ENCODE measurements at regions not wholly inside any gene's neighbourhood (a gene's known extent, or its start where the extent isn't known, plus 50 kb on each side); places are given as distances from the start of the nearest gene placed in this dataset.

DNA sequence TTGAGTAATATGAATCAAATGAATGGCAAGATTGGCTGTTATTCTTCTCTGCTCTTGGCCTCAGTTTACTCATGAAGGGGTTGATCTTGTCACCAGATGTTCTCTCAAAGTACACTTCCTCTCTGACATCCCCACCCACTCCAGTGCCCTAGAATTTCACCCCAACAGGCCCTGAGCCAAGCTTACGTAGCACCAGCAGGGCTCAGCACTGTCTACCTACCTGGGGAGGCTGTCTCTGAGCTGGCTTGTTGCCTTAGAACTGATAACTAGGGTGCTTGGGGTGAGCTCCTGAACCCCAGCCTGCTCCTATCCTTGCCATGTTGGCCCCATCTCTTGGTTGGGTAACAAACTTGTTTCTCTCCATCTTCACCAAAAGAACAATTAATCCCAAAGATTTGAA is 159.1 kb upstream of the USP24 start:
- DNase-seq (ENCODE audit: low read depth), result no peak

GRCh38 chr1:55369474-55369873 is 154.3 kb upstream of the USP24 start:
- DNase-seq (ENCODE audit: low read depth), result no peak

DNA sequence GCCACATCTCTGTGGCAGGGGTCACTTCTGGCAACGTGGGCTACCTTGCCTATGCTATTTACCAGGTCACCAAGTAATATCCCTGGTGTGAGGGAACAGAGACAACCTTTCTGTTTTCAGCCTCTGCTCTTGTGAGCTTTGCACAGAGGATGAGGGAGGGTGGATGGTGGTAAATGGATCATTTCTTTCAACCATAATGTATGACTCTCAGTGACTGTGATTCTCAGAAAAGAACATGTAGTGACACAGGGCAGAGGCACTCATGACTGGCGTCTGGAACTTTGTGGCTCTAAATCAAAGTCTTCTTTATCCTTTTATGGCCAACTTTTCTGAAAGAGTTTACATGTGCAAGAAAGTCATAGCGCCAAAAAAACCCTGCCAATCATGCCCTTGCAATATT is 153.5 kb upstream of the USP24 start:
- DNase-seq (ENCODE audit: low read depth), result no peak

DNA sequence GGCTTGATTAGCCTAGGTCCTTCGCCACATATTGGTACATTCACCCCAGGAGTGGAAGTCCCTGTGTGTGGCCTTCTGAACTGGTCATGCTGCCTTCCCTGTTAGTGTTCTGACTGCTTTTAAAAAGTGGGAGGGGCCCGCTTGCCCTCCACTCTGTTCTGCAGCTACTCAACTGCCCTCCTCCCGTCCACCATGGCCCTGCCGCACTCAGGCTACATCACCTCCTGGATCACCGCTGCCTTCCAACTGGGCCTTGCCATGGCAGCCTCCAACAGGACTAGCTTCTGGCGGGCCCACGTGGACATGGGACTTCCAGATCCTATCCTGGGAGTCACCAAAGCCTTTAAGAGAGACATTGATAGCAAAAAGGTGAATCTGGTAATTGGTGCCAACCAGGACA is 152.1 kb upstream of the USP24 start:
- no peak for DNase-seq (ENCODE audit: low read depth)

- no peak for DNase-seq (ENCODE audit: low read depth)
Observed at GRCh38 chr1:55364216-55364615, 149.1 kb upstream of the USP24 start.

- no peak for DNase-seq (ENCODE audit: low read depth)
Observed at GRCh38 chr1:55363268-55363667, 148.1 kb upstream of the USP24 start.

- DNase-seq (ENCODE audit: low read depth), result no peak
Observed at GRCh38 chr1:55362558-55362957, 147.4 kb upstream of the USP24 start.

DNA sequence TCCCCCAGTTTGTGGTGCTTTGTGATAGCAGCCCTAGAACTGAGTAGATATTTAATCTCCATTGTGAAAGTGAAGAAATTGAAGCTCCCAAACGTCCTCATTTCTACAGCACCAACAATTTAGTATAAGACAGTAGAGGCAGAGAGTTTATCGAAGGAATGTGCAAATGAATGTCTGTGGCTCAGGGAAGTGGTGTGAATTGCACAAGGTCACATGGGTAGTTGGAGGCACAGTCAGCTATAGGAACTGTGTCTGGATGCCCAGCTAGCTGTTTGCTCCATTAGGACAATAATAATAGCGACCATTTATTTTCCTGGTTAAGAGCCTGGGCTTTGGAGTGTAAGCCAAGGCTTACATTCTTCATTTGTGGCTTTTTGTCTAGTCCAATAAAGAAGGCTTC is 144.4 kb upstream of the USP24 start:
- DNase-seq (ENCODE audit: low read depth), result no peak

DNA sequence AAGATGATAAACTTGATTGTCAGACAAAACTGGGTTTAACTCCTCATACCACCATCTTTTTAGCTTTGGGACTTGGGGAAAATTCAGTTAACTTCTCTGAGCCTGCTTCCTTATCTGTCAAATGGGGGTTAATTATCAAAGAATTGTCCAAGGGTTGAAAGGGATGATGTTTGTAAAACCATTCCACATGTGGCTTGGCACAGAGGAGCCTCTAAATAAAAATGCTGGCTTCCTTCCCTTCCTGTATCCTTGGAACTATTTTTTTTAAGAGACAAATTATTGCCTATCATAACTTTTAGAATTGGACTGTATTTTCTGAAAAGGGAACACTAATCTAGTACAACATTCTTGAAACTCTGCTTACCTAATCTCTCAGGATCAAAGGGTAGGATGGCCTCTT is 143.4 kb upstream of the USP24 start:
- no peak for DNase-seq (ENCODE audit: low read depth)

- DNase-seq (ENCODE audit: low read depth), result no peak
Observed at GRCh38 chr1:55355549-55355948, 140.4 kb upstream of the USP24 start.

DNA sequence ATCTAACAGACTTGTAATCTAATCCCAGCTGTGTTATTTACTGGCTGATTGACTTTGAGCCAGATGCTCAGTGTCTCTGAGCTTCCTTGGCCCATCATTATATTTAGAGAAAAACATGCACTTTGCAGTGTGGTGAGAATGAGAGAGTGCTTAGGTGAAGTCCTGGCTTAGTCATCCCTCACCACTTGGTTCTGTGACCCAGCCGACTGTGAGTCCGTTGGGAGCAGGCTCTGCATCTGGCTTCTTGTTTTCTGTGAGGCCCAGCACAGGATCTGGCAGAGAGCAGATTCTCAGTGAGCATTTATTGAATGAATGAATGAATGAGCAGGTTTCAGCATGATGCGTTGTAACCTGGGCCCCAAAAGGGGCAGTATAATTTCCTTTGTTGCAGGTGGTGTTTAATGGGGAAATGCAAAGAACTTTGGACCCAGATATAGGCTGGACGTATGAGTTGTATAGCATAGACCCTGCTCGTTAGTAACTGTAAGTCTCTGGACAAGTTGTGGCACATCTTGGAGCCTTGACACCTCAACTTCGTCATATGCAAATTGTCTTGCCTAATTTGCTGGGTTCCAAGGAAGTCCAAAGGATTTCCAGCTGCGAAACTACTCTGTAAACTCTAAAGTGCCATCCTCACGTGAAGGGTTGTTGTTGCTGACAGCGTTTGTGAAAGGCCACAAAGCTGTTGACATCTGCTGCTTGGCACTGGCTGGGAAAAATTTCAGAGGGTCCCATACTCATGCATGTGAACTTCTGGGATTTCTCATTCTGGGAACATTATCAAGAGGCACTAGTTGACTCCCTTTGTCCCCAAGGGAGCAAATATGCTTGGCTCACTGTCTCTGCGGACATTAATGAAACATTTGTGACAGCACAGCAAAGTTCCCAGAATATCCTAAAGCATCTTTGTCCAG is 138.8 kb upstream of the USP24 start:
- DNase-seq (ENCODE audit: low read depth), result no peak

DNA sequence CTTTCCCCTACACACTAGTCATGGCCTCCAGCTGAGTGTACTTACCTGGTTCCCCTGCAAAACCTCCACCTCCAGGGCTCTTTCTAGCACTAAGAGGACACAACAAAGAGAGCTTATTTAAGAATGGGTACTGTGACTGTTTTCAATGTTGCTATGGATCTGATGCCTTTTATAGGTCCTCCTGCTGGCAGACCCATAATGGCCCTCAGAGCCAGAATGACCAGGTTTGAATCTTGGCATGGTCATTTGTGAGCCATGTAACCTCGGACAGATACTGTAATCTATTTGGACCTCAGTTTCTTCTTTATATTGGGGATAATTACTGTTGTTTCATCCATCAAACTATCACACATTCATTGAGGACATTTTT is 137.6 kb upstream of the USP24 start:
- no peak for DNase-seq (ENCODE audit: low read depth)

DNA sequence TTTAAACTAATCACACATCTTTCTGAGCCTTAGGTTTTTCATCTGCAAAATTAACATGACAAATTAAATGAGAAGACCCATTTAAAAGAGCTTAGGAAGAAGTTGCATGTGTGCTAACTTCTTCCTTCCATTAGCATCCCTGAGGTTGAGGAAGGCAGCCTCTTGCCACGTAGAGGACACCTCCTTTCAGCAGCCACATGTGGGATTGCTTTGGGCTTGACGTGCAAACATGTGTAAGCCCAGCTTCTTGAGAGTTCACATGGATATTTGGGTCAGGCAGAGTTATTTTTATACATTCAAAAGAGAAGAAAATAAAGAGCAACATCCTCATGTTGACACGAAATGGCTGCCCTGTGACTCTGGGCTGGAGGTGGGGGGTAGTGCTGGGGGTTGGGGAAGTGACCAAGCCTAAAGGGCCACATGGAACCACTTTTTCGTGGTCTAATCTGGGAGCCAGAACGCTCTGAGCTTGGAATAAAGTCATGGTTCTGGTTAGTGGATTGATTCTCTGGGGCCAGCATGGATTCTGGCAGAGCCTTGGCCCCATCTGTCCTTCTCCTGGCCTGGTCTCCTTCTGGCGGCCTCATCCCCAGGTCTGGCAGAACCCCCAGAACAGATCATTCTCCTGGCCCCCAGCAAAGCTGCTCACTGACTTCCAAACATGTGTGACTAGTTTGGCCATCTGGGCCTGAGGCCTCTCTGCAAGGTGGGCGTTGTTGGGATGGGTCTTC is 137.1 kb upstream of the USP24 start:
- DNase-seq (ENCODE audit: low read depth), result no peak

- DNase-seq (ENCODE audit: low read depth), result no peak
Observed at GRCh38 chr1:55348356-55348755, 133.2 kb upstream of the USP24 start.

DNA sequence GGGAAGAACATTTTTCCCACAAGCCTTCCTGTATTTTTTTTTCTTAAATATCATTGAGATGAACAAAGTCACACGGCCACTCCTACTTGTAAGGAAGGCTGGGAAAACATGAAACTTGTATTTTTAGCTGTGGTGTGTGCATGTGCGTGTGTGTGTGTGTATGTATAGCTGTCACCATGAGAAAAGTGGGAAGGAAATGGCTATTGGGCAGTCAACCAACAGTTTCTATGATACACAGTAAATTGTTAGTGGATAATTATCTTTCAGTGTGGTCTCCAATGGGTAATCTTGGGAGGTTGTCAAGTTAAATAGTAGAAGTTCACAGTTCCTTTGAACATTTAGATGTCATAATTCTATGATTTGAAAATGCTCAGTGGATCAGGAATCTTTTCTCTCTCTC is 132.7 kb upstream of the USP24 start:
- no peak for DNase-seq (ENCODE audit: low read depth)

- DNase-seq (ENCODE audit: low read depth), result no peak
Observed at GRCh38 chr1:55347041-55347440, 131.9 kb upstream of the USP24 start.

DNA sequence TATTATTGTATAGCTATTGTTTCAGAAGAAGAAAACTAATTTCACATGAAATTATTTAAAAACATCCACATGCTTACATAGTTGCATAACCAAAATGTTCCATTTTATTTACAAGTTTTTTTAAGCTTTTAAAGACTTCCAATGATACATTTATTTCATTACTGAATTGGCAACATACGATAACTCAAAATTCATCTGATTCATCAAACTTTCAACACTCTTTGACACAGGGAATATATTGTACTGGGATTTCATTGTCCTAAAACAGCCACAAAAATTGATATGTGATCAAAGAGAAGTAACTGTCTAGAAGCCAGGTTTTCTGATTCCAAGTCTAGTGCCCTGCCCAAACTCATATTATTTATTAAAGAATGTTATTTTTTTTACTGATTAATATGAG is 131.4 kb upstream of the USP24 start:
- DNase-seq (ENCODE audit: low read depth), result no peak

GRCh38 chr1:55339681-55340080 is 124.5 kb upstream of the USP24 start:
- no peak for DNase-seq (ENCODE audit: low read depth)

DNA sequence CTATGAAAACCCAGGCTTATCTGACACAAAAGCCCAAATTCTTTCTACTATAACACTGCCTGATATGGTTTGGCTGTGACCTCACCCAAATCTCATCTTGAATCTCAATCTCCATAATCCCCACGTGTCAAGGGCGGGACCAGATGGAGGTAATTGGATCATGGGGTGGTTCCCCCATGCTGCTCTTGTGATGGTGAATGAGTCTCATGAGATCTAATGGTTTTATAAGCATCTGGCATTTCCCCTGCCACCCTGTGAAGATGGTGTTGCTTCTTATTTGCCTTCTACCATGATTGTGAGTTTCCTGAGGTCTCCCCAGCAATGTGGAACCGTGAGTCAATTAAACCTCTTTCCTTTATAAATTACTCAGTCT is 123.3 kb upstream of the USP24 start:
- no peak for DNase-seq (ENCODE audit: low read depth)

DNA sequence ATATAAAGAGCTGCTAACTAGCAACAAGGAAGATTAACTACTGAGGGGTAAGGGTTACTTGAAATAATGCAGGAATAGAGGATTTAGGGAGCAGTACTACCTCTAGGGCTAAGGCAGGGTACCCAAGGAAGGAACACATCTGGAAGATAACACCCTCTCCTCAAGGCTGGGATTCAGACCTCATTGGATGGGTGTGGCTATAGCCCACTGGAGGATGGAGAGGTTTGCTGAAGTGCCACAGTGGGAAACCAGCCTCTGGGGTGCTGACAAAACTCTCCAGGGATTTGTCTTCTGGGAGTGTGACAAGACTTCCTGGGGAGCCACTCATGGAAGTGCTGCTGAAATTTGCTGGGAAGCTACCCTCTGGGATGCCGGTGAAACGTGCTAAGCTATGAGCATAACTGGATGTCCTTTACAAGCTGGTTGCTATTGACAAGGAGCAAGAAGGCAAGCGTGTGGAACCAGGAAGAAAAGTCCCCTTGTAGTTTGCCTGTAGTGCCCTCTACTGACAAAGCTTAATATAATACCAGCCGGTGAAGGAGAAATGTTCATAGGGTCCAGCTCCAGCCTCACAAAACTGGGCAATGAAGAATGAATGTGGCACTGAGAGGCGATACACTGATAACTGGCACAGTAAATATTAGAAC is 122.8 kb upstream of the USP24 start:
- no peak for DNase-seq (ENCODE audit: low read depth)

- DNase-seq (ENCODE audit: low read depth), result no peak
Observed at GRCh38 chr1:55334797-55335196, 119.6 kb upstream of the USP24 start.

- DNase-seq (ENCODE audit: low read depth), result no peak
Observed at GRCh38 chr1:55334160-55334559, 119.0 kb upstream of the USP24 start.

DNA sequence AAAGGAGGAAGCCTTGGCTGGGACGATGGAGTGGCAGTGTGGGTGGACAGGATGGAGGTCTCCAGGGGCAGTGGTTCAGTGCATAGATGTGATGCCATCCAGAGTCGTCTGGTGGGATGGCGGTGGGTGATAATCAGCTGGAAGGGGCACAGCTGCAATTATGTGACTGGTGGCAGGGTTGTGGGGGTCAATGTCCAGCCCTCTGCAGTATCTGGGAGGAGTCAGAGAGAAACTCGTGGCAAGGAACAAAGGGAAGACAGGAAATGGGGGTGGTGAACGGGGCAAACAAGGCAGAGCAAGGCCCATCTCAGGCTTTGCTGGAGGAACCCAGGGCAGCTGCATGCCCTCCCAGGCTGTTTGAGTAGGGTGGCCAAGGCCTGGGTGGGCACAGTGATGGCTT is 118.3 kb upstream of the USP24 start:
- no peak for DNase-seq (ENCODE audit: low read depth)
